Adrenal gland (tissue), 9 donors: ENCODE measurements at regions not wholly inside any gene's neighbourhood (a gene's known extent, or its start where the extent isn't known, plus 50 kb on each side); places are given as distances from the start of the nearest gene placed in this dataset.

Source experiments
- DNase-seq, 7 donors: peaks; one replicate each; pipeline ENCODE4 v3.0.0-alpha.2; 2019 to 2020
- H3K27ac ChIP-seq, 5 donors: fragments of 200-600 bp; sonication (generic) in 4 of 5; 1 replicate in 3 of 5; 2 replicates in 2 of 5; pipeline versions ENCODE4 v1.5.1 to v1.8.0; 2016 to 2020; ENCODE audit warnings: mild to moderate bottlenecking in 1 of 5
- H3K27me3 ChIP-seq: fragments of 200-600 bp; 2 replicates; pipeline ENCODE4 v1.8.0; 2021
- H3K36me3 ChIP-seq, 2 donors: fragments of 200-600 bp; replicated peaks in 1 of 2; 1 replicate in 1 of 2; 2 replicates in 1 of 2; pipeline versions ENCODE4 v1.5.1 to v1.8.0; 2018 to 2022
- H3K4me1 ChIP-seq, 2 donors: fragments of 200-600 bp; replicated peaks in 1 of 2; 1 replicate in 1 of 2; 2 replicates in 1 of 2; pipeline versions ENCODE4 v1.5.1 to v1.8.0; 2018 to 2021
- H3K4me3 ChIP-seq, 4 donors: fragments of 200-600 bp; sonication (generic) in 3 of 4; one replicate each; pipeline ENCODE4 v1.5.1; 2016 to 2018
- H3K9me3 ChIP-seq, 3 donors: fragments of 200-600 bp; sonication (generic) in 1 of 3; replicated peaks in 1 of 3; 1 replicate in 2 of 3; 2 replicates in 1 of 3; pipeline versions ENCODE4 v1.5.1 to v1.8.0; 2016 to 2021
- CTCF ChIP-seq, 6 experiments: fragments of 450-650 bp in 4 of 6; fragments of 200-600 bp in 2 of 6; sonication (generic) in 1 of 6; IDR thresholded peaks; 1 replicate in 5 of 6; 2 replicates in 1 of 6; pipeline versions ENCODE4 v1.5.1 to v1.8.0; 2016 to 2021; ENCODE audit warnings: antibody characterized with exemption in 6 of 6, mild to moderate bottlenecking in 2 of 6, moderate library complexity in 1 of 6
- POLR2A ChIP-seq, 2 donors: fragments of 450-650 bp; IDR thresholded peaks; one replicate each; pipeline ENCODE4 v1.6.1; 2017; ENCODE audit warnings: antibody characterized with exemption in 2 of 2, mild to moderate bottlenecking in 2 of 2, moderate library complexity in 1 of 2
- WGBS, 4 donors: extraction: QIAGEN DNeasy Blood & Tissue Kit in 2 of 4; methylation state at CpG; one replicate each; pipeline versions ENCODE4 v1.1.5 to v1.1.7; 2013 to 2017; 5-methylcytosine and 5-hydroxymethylcytosine counted together
- intact Hi-C, 2 donors: fragments of 100-400 bp; cut with DNase I; formaldehyde crosslinking; loops; one replicate each; pipeline versions ENCODE4 v1.14.1 to v1.15.0; 2022 to 2023
- donor health status: healthy with polysubstance abuse.
- donor health status: Bipolar disorder and iron deficiency.
- donor health status: DM: yes; HTN: yes; CAD: no.
- donor health status: DM: no; HTN: no; CAD: no.
- donor health status: DM: no; HTN: no; CAD: no.

- no peaks in the 10 kb centered on the region for H3K4me1 ChIP-seq
- no peaks in the 10 kb centered on the region for H3K27me3 ChIP-seq
- no peak for DNase-seq
- no peaks in the 10 kb centered on the region for H3K36me3 ChIP-seq
- H3K9me3 ChIP-seq, result no peaks in the 10 kb centered on the region
- TF ChIP-seq POLR2A (IDR thresholded peaks at IDR 0.05), result no peak
- no peak for TF ChIP-seq CTCF (IDR thresholded peaks at IDR 0.05)
- no peak overlapping the region for H3K27ac ChIP-seq
- no peak overlapping the region for H3K4me3 ChIP-seq
- intact Hi-C loops, result no loop called here
- 60 to 81% (median 73%) methylated on average over 2 to 3 of the region's 3 CpGs for WGBS, 4 donors
Measured at GRCh38 chr16:65510241-65510640, 388.4 kb upstream of the CDH11 start.

- no peak for DNase-seq
- no peaks in the 10 kb centered on the region for H3K4me1 ChIP-seq
- TF ChIP-seq CTCF (IDR thresholded peaks at IDR 0.05) (no peak), POLR2A (IDR thresholded peaks at IDR 0.05) (no peak)
- no peak overlapping the region for H3K4me3 ChIP-seq
- intact Hi-C loops, result loop anchor here in 1 of 2 donors (5.0 kb wide), 1 partner anchor 63 kb away; no protein-coding TSS in a partner anchor
- no peaks in the 10 kb centered on the region for H3K36me3 ChIP-seq
- WGBS, 4 donors, result 70 to 81% (median 72%) methylated on average over 3 to 4 of the region's 4 CpGs
- H3K27ac ChIP-seq, result no peak overlapping the region
- H3K9me3 ChIP-seq, result no peaks in the 10 kb centered on the region
- H3K27me3 ChIP-seq, result no peaks in the 10 kb centered on the region
Measured at GRCh38 chr16:65509172-65509571, 387.3 kb upstream of the CDH11 start.

- no peak for DNase-seq
- no peak overlapping the region for H3K4me3 ChIP-seq
- H3K36me3 ChIP-seq, result no peaks in the 10 kb centered on the region
- WGBS, 4 donors, result 88 to 96% (median 93%) methylated on average over 1 of the region's 1 CpG
- no peaks in the 10 kb centered on the region for H3K4me1 ChIP-seq
- intact Hi-C loops, result no loop called here
- TF ChIP-seq CTCF (IDR thresholded peaks at IDR 0.05) (no peak), POLR2A (IDR thresholded peaks at IDR 0.05) (no peak)
- no peaks in the 10 kb centered on the region for H3K27me3 ChIP-seq
- H3K9me3 ChIP-seq, result no peaks in the 10 kb centered on the region
- H3K27ac ChIP-seq, result no peak overlapping the region
Measured at GRCh38 chr16:65500919-65501318, 379.1 kb upstream of the CDH11 start.

- DNase-seq, result no peak
- Histone ChIP-seq H3K4me3 (no peak overlapping the region), H3K36me3 (no peaks in the 10 kb centered on the region), H3K27me3 (no peaks in the 10 kb centered on the region), H3K4me1 (no peaks in the 10 kb centered on the region), H3K9me3 (no peaks in the 10 kb centered on the region), H3K27ac (no peak overlapping the region)
- TF ChIP-seq CTCF (IDR thresholded peaks at IDR 0.05) (no peak), POLR2A (IDR thresholded peaks at IDR 0.05) (no peak)
- WGBS, 4 donors, result 63 to 70% (median 66%) methylated on average over 2 of the region's 2 CpGs
- intact Hi-C loops, result no loop called here
Measured at GRCh38 chr16:65500007-65500406, 378.1 kb upstream of the CDH11 start.
